GM12878 (cell line): ENCODE measurements at regions not wholly inside any gene's neighbourhood (a gene's known extent, or its start where the extent isn't known, plus 50 kb on each side); places are given as distances from the start of the nearest gene placed in this dataset.

Source experiments
- ATAC-seq: fragments of 200-7000 bp; cut with Tn5 transposase; 3 replicates; pipeline ENCODE4 v1.9.1; 2020; ENCODE audit warnings: mild to moderate bottlenecking, moderate library complexity
- BruUV-seq: library from RNA; stranded (reverse); fragments of 400-500 nt; replicated peaks from 2 replicates; lab custom pipeline; 2021; lab: Mats Ljungman, UMichigan
- CTCF ChIA-PET: fragments of 300-600 bp; sonication (Branson Sonifier 250); formaldehyde crosslinking; extraction: SDS; loops from one replicate; lab custom pipeline; 2021; ENCODE audit warnings: inconsistent platforms; lab: Yijun Ruan, JAX
- POLR2A ChIA-PET: fragments of 350-600 bp; formaldehyde crosslinking; extraction: SDS; loops from one replicate; lab custom pipeline; 2021; ENCODE audit warnings: inconsistent platforms; lab: Charles Lee
- RAD21 ChIA-PET: fragments of 300-600 bp; sonication (Branson Sonifier 250); formaldehyde crosslinking; loops from one replicate; lab custom pipeline; 2023; ENCODE audit warnings: antibody characterized with exemption; ENCODE audit not compliant: unreplicated experiment; lab: Charles Lee
- SMC1A ChIA-PET: fragments of 300-600 bp; sonication (Branson Sonifier 250); formaldehyde crosslinking; loops from one replicate; lab custom pipeline; 2023; ENCODE audit not compliant: unreplicated experiment, uncharacterized antibody; lab: Charles Lee
- DNase-seq: peaks from one replicate; pipeline ENCODE4 v3.0.0-alpha.2; 2011; ENCODE audit warnings: low read depth, low spot score
- FAIRE-seq: peaks from 3 replicates; lab custom pipeline; 2011; peaks lifted over from hg19 to GRCh38; lab: Jason Lieb, UNC
- H2AFZ ChIP-seq: 2 replicates; pipeline ENCODE4 v1.6.0; 2011; ENCODE audit warnings: low read depth, low read length, control low read depth; ENCODE audit not compliant: control insufficient read depth
- H3K27ac ChIP-seq: 2 replicates; pipeline ENCODE4 v1.5.1; 2011; ENCODE audit warnings: control low read depth; ENCODE audit not compliant: control insufficient read depth, insufficient read depth
- H3K27me3 ChIP-seq, 2 experiments: replicated peaks in 1 of 2; 2 replicates each; pipeline versions ENCODE4 v1.6.0 to v1.6.1; 2011; ENCODE audit warnings: low read length in 1 of 2; ENCODE audit not compliant: control insufficient read depth in 2 of 2, insufficient read depth in 2 of 2
- H3K36me3 ChIP-seq, 2 experiments: 2 replicates each; pipeline ENCODE4 v1.5.1; 2011; ENCODE audit warnings: low read length in 1 of 2; ENCODE audit not compliant: control insufficient read depth in 2 of 2, insufficient read depth in 2 of 2
- H3K4me1 ChIP-seq: 2 replicates; pipeline ENCODE4 v1.6.1; 2011; ENCODE audit warnings: mild to moderate bottlenecking, low read length, moderate library complexity, mixed read lengths; ENCODE audit not compliant: control insufficient read depth, insufficient read depth
- H3K4me2 ChIP-seq: 2 replicates; pipeline ENCODE4 v1.6.0; 2011; ENCODE audit warnings: control low read depth; ENCODE audit not compliant: control insufficient read depth, insufficient read depth
- H3K4me3 ChIP-seq: fragments of 200-600 bp; sonication (generic); 2 replicates; pipeline ENCODE4 v1.5.1; 2016
- H3K79me2 ChIP-seq: 2 replicates; pipeline ENCODE4 v1.6.0; 2011; ENCODE audit warnings: low read length; ENCODE audit not compliant: control insufficient read depth, insufficient read depth
- H3K9ac ChIP-seq: 2 replicates; pipeline ENCODE4 v1.8.0; 2011; ENCODE audit warnings: low read length, control low read depth, mixed read lengths; ENCODE audit not compliant: control insufficient read depth, insufficient read depth
- H3K9me3 ChIP-seq: replicated peaks from 3 replicates; pipeline ENCODE4 v1.5.1; 2011; ENCODE audit warnings: mild to moderate bottlenecking, low read length; ENCODE audit not compliant: control insufficient read depth, insufficient read depth
- H4K20me1 ChIP-seq: 2 replicates; pipeline ENCODE4 v1.6.0; 2011; ENCODE audit not compliant: control insufficient read depth, insufficient read depth
- FOS ChIP-seq: IDR thresholded peaks from 3 replicates; pipeline ENCODE4 v1.6.1; 2011; ENCODE audit warnings: borderline replicate concordance; ENCODE audit not compliant: insufficient read length; ENCODE audit errors: extremely low read depth
- IKZF2 ChIP-seq, 2 experiments: fragments of 450-650 bp; IDR thresholded peaks; 2 replicates each; pipeline ENCODE4 v1.6.1; 2017; ENCODE audit warnings: mild to moderate bottlenecking in 2 of 2, moderate library complexity in 2 of 2
- NFYB ChIP-seq: IDR thresholded peaks from 2 replicates; pipeline ENCODE4 v1.6.1; 2011; ENCODE audit warnings: low read depth, mild to moderate bottlenecking, low read length, improper control_type of control experiment, moderate library complexity; ENCODE audit not compliant: insufficient read depth
- SIN3A ChIP-seq: IDR thresholded peaks from 2 replicates; pipeline ENCODE4 v1.6.1; 2012; ENCODE audit warnings: low read depth, low read length, improper control_type of control experiment
- STAT3 ChIP-seq: IDR thresholded peaks from 2 replicates; pipeline ENCODE4 v1.6.1; 2011; ENCODE audit warnings: low read depth, low read length, improper control_type of control experiment
- TBL1XR1 ChIP-seq: IDR thresholded peaks from 2 replicates; pipeline ENCODE4 v1.6.1; 2012; ENCODE audit warnings: low read depth, low read length, improper control_type of control experiment
- WGBS: methylation state at CpG from one replicate; pipeline ENCODE4 v1.1.6; 2016; ENCODE audit warnings: low lambda C conversion rate; ENCODE audit not compliant: insufficient replicate concordance, insufficient coverage; ENCODE audit errors: missing lambda C conversion rate; 5-methylcytosine and 5-hydroxymethylcytosine counted together
- in situ Hi-C: fragments of 300-500 bp; cut with MboI; formaldehyde crosslinking; loops from 9 replicates; pipeline ENCODE4 v1.14.3; 2018; ENCODE audit warnings: mixed read lengths
- intact Hi-C: fragments of 100-400 bp; cut with micrococcal nuclease; formaldehyde crosslinking; loops from one replicate; pipeline ENCODE4 v1.14.2; 2022; ENCODE audit not compliant: unreplicated experiment
- TF ChIP-seq, protein P1 (sequence below): IDR thresholded peaks from 2 replicates; pipeline ENCODE4 v1.6.1; 2011; ENCODE audit warnings: borderline replicate concordance, low read depth, mild to moderate bottlenecking, moderate library complexity, mixed read lengths, low read length; ENCODE audit not compliant: insufficient read depth; ENCODE audit errors: extremely low read length
- TF ChIP-seq, protein P2 (sequence below): fragments of 450-650 bp; IDR thresholded peaks from 2 replicates; pipeline ENCODE4 v1.6.1; 2016; ENCODE audit warnings: mild to moderate bottlenecking, moderate library complexity, borderline replicate concordance
- TF ChIP-seq, protein P3 (sequence below): fragments of 450-650 bp; formaldehyde crosslinking; IDR thresholded peaks from 2 replicates; pipeline ENCODE4 v1.4.0; 2020; ENCODE audit warnings: mild to moderate bottlenecking, moderate library complexity
- TF ChIP-seq, protein P4 (sequence below): IDR thresholded peaks from 2 replicates; pipeline ENCODE4 v1.6.1; 2012; ENCODE audit warnings: improper control_type of control experiment, low read depth, low read length; ENCODE audit not compliant: insufficient replicate concordance

DNA sequence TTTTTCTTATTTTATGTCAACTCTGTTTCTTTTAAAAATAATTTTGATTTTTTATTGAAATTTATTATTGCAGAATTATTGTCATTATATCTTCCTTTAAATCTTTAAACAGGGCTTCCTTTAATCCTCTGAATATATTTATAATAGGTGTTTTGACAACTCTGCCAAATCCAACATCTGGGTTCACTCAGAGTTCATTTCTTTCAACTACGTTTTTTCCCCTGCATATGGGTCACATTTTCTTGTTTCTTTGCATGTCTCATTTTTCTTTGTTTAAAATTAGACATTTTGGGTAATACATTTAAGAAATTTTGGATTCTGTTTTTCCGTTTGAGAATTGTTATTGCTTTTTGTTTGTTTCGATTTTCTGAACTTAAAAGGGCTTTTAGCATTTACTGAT is 655.1 kb upstream of the CITED2 start:
- H3K4me1 ChIP-seq = no peaks in the 10 kb centered on the region
- no peak overlapping the region for H3K27ac ChIP-seq
- intact Hi-C loops = no loop called here
- no peaks in the 10 kb centered on the region; a peak in 1 of 4 replicates for H3K27me3 ChIP-seq
- CTCF ChIA-PET = no interaction called here
- in situ Hi-C loops = no loop called here
- SMC1A ChIA-PET = no interaction called here
- 38% methylated on average over 3 of the region's 3 CpGs for whole genome bisulfite sequencing
- no peaks in the 10 kb centered on the region for H4K20me1 ChIP-seq
- H3K4me3 ChIP-seq = no peak overlapping the region
- H3K4me2 ChIP-seq = no peak overlapping the region
- FAIRE-seq = no peak
- no peak overlapping the region for H2AFZ ChIP-seq
- BruUV-seq = no TSS peak
- no peak for ATAC-seq
- H3K9me3 ChIP-seq = no peaks in the 10 kb centered on the region
- DNase-seq = no peak
- RAD21 ChIA-PET = no interaction called here
- H3K36me3 ChIP-seq = no peaks in the 10 kb centered on the region
- no peaks in the 10 kb centered on the region for H3K79me2 ChIP-seq
- POLR2A ChIA-PET = no interaction called here
- H3K9ac ChIP-seq = no peak overlapping the region
- TF ChIP-seq NFYB (no peak), STAT3 (no peak), IKZF2 (IDR thresholded peaks at IDR 0.05) (no peak), SIN3A (no peak), FOS (no peak), TBL1XR1 (no peak)
- TF ChIP-seq, protein P1, sequence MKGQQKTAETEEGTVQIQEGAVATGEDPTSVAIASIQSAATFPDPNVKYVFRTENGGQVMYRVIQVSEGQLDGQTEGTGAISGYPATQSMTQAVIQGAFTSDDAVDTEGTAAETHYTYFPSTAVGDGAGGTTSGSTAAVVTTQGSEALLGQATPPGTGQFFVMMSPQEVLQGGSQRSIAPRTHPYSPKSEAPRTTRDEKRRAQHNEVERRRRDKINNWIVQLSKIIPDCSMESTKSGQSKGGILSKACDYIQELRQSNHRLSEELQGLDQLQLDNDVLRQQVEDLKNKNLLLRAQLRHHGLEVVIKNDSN = no peak
- TF ChIP-seq, protein P2, sequence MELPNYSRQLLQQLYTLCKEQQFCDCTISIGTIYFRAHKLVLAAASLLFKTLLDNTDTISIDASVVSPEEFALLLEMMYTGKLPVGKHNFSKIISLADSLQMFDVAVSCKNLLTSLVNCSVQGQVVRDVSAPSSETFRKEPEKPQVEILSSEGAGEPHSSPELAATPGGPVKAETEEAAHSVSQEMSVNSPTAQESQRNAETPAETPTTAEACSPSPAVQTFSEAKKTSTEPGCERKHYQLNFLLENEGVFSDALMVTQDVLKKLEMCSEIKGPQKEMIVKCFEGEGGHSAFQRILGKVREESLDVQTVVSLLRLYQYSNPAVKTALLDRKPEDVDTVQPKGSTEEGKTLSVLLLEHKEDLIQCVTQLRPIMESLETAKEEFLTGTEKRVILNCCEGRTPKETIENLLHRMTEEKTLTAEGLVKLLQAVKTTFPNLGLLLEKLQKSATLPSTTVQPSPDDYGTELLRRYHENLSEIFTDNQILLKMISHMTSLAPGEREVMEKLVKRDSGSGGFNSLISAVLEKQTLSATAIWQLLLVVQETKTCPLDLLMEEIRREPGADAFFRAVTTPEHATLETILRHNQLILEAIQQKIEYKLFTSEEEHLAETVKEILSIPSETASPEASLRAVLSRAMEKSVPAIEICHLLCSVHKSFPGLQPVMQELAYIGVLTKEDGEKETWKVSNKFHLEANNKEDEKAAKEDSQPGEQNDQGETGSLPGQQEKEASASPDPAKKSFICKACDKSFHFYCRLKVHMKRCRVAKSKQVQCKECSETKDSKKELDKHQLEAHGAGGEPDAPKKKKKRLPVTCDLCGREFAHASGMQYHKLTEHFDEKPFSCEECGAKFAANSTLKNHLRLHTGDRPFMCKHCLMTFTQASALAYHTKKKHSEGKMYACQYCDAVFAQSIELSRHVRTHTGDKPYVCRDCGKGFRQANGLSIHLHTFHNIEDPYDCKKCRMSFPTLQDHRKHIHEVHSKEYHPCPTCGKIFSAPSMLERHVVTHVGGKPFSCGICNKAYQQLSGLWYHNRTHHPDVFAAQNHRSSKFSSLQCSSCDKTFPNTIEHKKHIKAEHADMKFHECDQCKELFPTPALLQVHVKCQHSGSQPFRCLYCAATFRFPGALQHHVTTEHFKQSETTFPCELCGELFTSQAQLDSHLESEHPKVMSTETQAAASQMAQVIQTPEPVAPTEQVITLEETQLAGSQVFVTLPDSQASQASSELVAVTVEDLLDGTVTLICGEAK = no peak
- TF ChIP-seq, protein P3, sequence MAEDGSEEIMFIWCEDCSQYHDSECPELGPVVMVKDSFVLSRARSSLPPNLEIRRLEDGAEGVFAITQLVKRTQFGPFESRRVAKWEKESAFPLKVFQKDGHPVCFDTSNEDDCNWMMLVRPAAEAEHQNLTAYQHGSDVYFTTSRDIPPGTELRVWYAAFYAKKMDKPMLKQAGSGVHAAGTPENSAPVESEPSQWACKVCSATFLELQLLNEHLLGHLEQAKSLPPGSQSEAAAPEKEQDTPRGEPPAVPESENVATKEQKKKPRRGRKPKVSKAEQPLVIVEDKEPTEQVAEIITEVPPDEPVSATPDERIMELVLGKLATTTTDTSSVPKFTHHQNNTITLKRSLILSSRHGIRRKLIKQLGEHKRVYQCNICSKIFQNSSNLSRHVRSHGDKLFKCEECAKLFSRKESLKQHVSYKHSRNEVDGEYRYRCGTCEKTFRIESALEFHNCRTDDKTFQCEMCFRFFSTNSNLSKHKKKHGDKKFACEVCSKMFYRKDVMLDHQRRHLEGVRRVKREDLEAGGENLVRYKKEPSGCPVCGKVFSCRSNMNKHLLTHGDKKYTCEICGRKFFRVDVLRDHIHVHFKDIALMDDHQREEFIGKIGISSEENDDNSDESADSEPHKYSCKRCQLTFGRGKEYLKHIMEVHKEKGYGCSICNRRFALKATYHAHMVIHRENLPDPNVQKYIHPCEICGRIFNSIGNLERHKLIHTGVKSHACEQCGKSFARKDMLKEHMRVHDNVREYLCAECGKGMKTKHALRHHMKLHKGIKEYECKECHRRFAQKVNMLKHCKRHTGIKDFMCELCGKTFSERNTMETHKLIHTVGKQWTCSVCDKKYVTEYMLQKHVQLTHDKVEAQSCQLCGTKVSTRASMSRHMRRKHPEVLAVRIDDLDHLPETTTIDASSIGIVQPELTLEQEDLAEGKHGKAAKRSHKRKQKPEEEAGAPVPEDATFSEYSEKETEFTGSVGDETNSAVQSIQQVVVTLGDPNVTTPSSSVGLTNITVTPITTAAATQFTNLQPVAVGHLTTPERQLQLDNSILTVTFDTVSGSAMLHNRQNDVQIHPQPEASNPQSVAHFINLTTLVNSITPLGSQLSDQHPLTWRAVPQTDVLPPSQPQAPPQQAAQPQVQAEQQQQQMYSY (CRISPR knock-in tag) = no peak
- TF ChIP-seq, protein P4, sequence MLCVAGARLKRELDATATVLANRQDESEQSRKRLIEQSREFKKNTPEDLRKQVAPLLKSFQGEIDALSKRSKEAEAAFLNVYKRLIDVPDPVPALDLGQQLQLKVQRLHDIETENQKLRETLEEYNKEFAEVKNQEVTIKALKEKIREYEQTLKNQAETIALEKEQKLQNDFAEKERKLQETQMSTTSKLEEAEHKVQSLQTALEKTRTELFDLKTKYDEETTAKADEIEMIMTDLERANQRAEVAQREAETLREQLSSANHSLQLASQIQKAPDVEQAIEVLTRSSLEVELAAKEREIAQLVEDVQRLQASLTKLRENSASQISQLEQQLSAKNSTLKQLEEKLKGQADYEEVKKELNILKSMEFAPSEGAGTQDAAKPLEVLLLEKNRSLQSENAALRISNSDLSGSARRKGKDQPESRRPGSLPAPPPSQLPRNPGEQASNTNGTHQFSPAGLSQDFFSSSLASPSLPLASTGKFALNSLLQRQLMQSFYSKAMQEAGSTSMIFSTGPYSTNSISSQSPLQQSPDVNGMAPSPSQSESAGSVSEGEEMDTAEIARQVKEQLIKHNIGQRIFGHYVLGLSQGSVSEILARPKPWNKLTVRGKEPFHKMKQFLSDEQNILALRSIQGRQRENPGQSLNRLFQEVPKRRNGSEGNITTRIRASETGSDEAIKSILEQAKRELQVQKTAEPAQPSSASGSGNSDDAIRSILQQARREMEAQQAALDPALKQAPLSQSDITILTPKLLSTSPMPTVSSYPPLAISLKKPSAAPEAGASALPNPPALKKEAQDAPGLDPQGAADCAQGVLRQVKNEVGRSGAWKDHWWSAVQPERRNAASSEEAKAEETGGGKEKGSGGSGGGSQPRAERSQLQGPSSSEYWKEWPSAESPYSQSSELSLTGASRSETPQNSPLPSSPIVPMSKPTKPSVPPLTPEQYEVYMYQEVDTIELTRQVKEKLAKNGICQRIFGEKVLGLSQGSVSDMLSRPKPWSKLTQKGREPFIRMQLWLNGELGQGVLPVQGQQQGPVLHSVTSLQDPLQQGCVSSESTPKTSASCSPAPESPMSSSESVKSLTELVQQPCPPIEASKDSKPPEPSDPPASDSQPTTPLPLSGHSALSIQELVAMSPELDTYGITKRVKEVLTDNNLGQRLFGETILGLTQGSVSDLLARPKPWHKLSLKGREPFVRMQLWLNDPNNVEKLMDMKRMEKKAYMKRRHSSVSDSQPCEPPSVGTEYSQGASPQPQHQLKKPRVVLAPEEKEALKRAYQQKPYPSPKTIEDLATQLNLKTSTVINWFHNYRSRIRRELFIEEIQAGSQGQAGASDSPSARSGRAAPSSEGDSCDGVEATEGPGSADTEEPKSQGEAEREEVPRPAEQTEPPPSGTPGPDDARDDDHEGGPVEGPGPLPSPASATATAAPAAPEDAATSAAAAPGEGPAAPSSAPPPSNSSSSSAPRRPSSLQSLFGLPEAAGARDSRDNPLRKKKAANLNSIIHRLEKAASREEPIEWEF = no peak
